Fibroblast of lung (primary cell): ENCODE measurements at regions not wholly inside any gene's neighbourhood (a gene's known extent, or its start where the extent isn't known, plus 50 kb on each side); places are given as distances from the start of the nearest gene placed in this dataset.

ENCODE experiments used
- DNase-seq, 2 donors: peaks; one replicate each; pipeline versions ENCODE4 v3.0.0 to v3.0.0-alpha.2; 2010; ENCODE audit warnings: low read depth in 2 of 2
- H2AFZ ChIP-seq: 2 replicates; pipeline ENCODE4 v1.5.1; 2012; ENCODE audit warnings: low read length, control low read depth, inconsistent platforms
- H3K27ac ChIP-seq: 2 replicates; pipeline ENCODE4 v1.5.1; 2011; ENCODE audit warnings: low read length, control low read depth; ENCODE audit not compliant: insufficient read depth
- H3K27me3 ChIP-seq: 2 replicates; pipeline ENCODE4 v1.5.1; 2011; ENCODE audit warnings: mild to moderate bottlenecking, low read length; ENCODE audit not compliant: control insufficient read depth, insufficient read depth
- H3K36me3 ChIP-seq: 2 replicates; pipeline ENCODE4 v1.5.1; 2011; ENCODE audit warnings: low read length; ENCODE audit not compliant: control insufficient read depth, insufficient read depth
- H3K4me1 ChIP-seq: 2 replicates; pipeline ENCODE4 v1.5.1; 2011; ENCODE audit warnings: low read length; ENCODE audit not compliant: control insufficient read depth, insufficient read depth; ENCODE audit errors: extremely low read depth
- H3K4me2 ChIP-seq: 2 replicates; pipeline ENCODE4 v1.5.1; 2011; ENCODE audit warnings: low read length, control low read depth; ENCODE audit not compliant: insufficient read depth; ENCODE audit errors: extremely low read depth
- H3K4me3 ChIP-seq, 4 experiments: fragments of 200-600 bp in 1 of 4; sonication (generic) in 1 of 4; replicated peaks in 1 of 4; 2 replicates each; pipeline ENCODE4 v1.5.1; 2011 to 2016; ENCODE audit warnings: low read length in 4 of 4, low read depth in 3 of 4, mild to moderate bottlenecking in 3 of 4, control low read depth in 2 of 4, inconsistent platforms in 1 of 4, mixed read lengths in 1 of 4; ENCODE audit not compliant: insufficient read depth in 1 of 4; ENCODE audit errors: control extremely low read depth in 1 of 4
- H3K79me2 ChIP-seq: 2 replicates; pipeline ENCODE4 v1.5.1; 2012; ENCODE audit warnings: mild to moderate bottlenecking, low read length, inconsistent platforms; ENCODE audit not compliant: control insufficient read depth, insufficient read depth
- H3K9ac ChIP-seq: 2 replicates; pipeline ENCODE4 v1.5.1; 2011; ENCODE audit warnings: mild to moderate bottlenecking, low read length, control low read depth; ENCODE audit not compliant: insufficient read depth
- H3K9me3 ChIP-seq: 2 replicates; pipeline ENCODE4 v1.5.1; 2012; ENCODE audit warnings: low read depth, low read length; ENCODE audit not compliant: control insufficient read depth, insufficient read depth
- H4K20me1 ChIP-seq: 2 replicates; pipeline ENCODE4 v1.5.1; 2011; ENCODE audit warnings: low read length; ENCODE audit not compliant: control insufficient read depth, insufficient read depth; ENCODE audit errors: extremely low read depth
- CTCF ChIP-seq, 2 donors: IDR thresholded peaks in 1 of 2; conservative IDR thresholded peaks in 1 of 2; 1 replicate in 1 of 2; 2 replicates in 1 of 2; pipeline ENCODE4 v1.5.1; 2011 to 2012; ENCODE audit warnings: low read length in 2 of 2, control low read depth in 1 of 2, inconsistent platforms in 1 of 2, low read depth in 1 of 2, mild to moderate bottlenecking in 1 of 2
- EZH2 ChIP-seq: IDR thresholded peaks from 2 replicates; pipeline ENCODE4 v1.5.1; 2012; ENCODE audit warnings: low read length, control low read depth, mild to moderate bottlenecking; ENCODE audit errors: missing control alignments

- H3K79me2 ChIP-seq = no peaks in the 10 kb centered on the region
- H3K4me3 ChIP-seq = no peak overlapping the region
- H2AFZ ChIP-seq = no peak overlapping the region
- no peak overlapping the region for H3K27ac ChIP-seq
- TF ChIP-seq CTCF (conservative IDR thresholded peaks at IDR 0.05 in 1 of 2, IDR thresholded peaks at IDR 0.05 in 1 of 2; ENCODE audit: low read depth in 1 of 2, low read length in 2 of 2) (no peak), EZH2 (no peak)
- H3K9me3 ChIP-seq = no peaks in the 10 kb centered on the region
- no peaks in the 10 kb centered on the region for H3K4me1 ChIP-seq
- no peak overlapping the region for H3K4me2 ChIP-seq
- DNase-seq = no peak
- H3K36me3 ChIP-seq = no peaks in the 10 kb centered on the region
- no peaks in the 10 kb centered on the region for H4K20me1 ChIP-seq
- H3K9ac ChIP-seq = no peak overlapping the region
- no peaks in the 10 kb centered on the region for H3K27me3 ChIP-seq
Measured at GRCh38 chr12:111148005-111148404, 220.9 kb downstream of the PHETA1 start.

GRCh38 chr12:111143271-111143670 lies 222.9 kb upstream of the MYL2 start:
- Histone ChIP-seq H3K9me3 (no peaks in the 10 kb centered on the region), H3K27me3 (no peaks in the 10 kb centered on the region), H3K4me1 (no peaks in the 10 kb centered on the region), H3K36me3 (no peaks in the 10 kb centered on the region), H3K27ac (no peak overlapping the region), H3K9ac (no peak overlapping the region), H3K79me2 (no peaks in the 10 kb centered on the region), H3K4me3 (no peak overlapping the region), H3K4me2 (no peak overlapping the region), H2AFZ (no peak overlapping the region), H4K20me1 (no peaks in the 10 kb centered on the region)
- no peak for TF ChIP-seq CTCF (conservative IDR thresholded peaks at IDR 0.05 in 1 of 2, IDR thresholded peaks at IDR 0.05 in 1 of 2; ENCODE audit: low read depth in 1 of 2, low read length in 2 of 2)
- no peak for TF ChIP-seq EZH2
- no peak for DNase-seq

- no peak for DNase-seq
- Histone ChIP-seq H3K4me3 (no peak overlapping the region), H3K27me3 (no peaks in the 10 kb centered on the region), H3K9me3 (no peaks in the 10 kb centered on the region), H4K20me1 (no peaks in the 10 kb centered on the region), H2AFZ (no peak overlapping the region), H3K9ac (no peak overlapping the region), H3K4me1 (no peaks in the 10 kb centered on the region), H3K27ac (no peak overlapping the region), H3K36me3 (no peaks in the 10 kb centered on the region), H3K4me2 (no peak overlapping the region), H3K79me2 (no peaks in the 10 kb centered on the region)
- TF ChIP-seq CTCF (conservative IDR thresholded peaks at IDR 0.05 in 1 of 2, IDR thresholded peaks at IDR 0.05 in 1 of 2; ENCODE audit: low read depth in 1 of 2, low read length in 2 of 2) (no peak), EZH2 (no peak)
Measured at GRCh38 chr12:111141205-111141604, 220.8 kb upstream of the MYL2 start.
